HepG2 (cell line): ENCODE measurements at regions not wholly inside any gene's neighbourhood (a gene's known extent, or its start where the extent isn't known, plus 50 kb on each side); places are given as distances from the start of the nearest gene placed in this dataset.

Experiments used
- HNF4A ChIP-seq: sonication (generic); formaldehyde crosslinking; IDR thresholded peaks from 2 replicates; pipeline ENCODE4 v1.4.0; 2020; ENCODE audit warnings: missing genetic modification reagents
- KDM5A ChIP-seq: fragments of 200-600 bp; sonication (generic); IDR thresholded peaks from 2 replicates; pipeline ENCODE4 v1.7.0; 2018; ENCODE audit warnings: antibody characterized with exemption, mild to moderate bottlenecking, low read length, borderline replicate concordance
- NFRKB ChIP-seq: fragments of 450-650 bp; IDR thresholded peaks from 2 replicates; pipeline ENCODE4 v1.6.1; 2017
- PHB2 ChIP-seq: fragments of 450-650 bp; IDR thresholded peaks from 2 replicates; pipeline ENCODE4 v1.6.1; 2018; ENCODE audit not compliant: partially characterized antibody
- RAD21 ChIP-seq: fragments of 450-650 bp; formaldehyde crosslinking; IDR thresholded peaks from 2 replicates; pipeline ENCODE4 v1.5.0; 2020; ENCODE audit warnings: mild to moderate bottlenecking
- SOX5 ChIP-seq: IDR thresholded peaks from 2 replicates; pipeline ENCODE4 v1.6.1; 2016; ENCODE audit warnings: borderline replicate concordance
- TCF7 ChIP-seq: sonication (generic); IDR thresholded peaks from 2 replicates; pipeline ENCODE4 v1.6.1; 2016; ENCODE audit warnings: antibody characterized with exemption, low read depth
- ZFP36 ChIP-seq: fragments of 150-350 bp; IDR thresholded peaks from 2 replicates; pipeline ENCODE4 v1.6.1; 2018; ENCODE audit warnings: borderline replicate concordance, low read length, low read depth; ENCODE audit not compliant: partially characterized antibody
- TF ChIP-seq, protein P1 (sequence below): sonication (generic); formaldehyde crosslinking; IDR thresholded peaks from 2 replicates; pipeline ENCODE4 v1.5.0; 2020; ENCODE audit warnings: mild to moderate bottlenecking, missing genetic modification reagents, moderate library complexity
- TF ChIP-seq, protein P2 (sequence below): sonication (generic); formaldehyde crosslinking; IDR thresholded peaks from 2 replicates; pipeline ENCODE4 v1.4.0; 2020; ENCODE audit warnings: missing genetic modification reagents
- TF ChIP-seq, protein P3 (sequence below): fragments of 450-650 bp; IDR thresholded peaks from 2 replicates; pipeline ENCODE4 v1.6.1; 2017; ENCODE audit warnings: mild to moderate bottlenecking
- TF ChIP-seq, protein P4 (sequence below): sonication (generic); formaldehyde crosslinking; conservative IDR thresholded peaks from 2 replicates; pipeline ENCODE4 v1.4.0; 2020; ENCODE audit warnings: missing genetic modification reagents

DNA sequence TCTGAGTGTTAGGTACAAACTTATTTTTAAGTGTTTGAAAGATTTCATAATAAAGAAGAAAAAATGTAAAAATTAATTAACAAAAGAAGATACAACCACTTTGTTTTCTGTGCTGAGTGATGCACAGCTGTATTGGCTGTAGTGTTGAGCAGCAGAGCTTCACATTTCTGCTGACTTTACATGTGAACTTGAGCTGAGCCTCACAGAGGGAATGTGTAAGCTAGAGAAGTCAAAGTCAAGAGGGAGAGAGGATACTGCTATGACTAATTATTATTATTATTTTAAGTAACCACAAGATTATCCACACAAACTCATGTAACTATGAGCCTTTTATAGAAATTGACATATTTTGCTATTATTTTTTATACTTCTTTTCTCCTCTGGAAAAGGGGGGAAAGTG lies 159.1 kb upstream of the ZSWIM2 start:
- TF ChIP-seq TCF7 = no peak
- no peak for TF ChIP-seq PHB2
- TF ChIP-seq NFRKB = no peak
- TF ChIP-seq KDM5A = no peak
- TF ChIP-seq, protein P1, sequence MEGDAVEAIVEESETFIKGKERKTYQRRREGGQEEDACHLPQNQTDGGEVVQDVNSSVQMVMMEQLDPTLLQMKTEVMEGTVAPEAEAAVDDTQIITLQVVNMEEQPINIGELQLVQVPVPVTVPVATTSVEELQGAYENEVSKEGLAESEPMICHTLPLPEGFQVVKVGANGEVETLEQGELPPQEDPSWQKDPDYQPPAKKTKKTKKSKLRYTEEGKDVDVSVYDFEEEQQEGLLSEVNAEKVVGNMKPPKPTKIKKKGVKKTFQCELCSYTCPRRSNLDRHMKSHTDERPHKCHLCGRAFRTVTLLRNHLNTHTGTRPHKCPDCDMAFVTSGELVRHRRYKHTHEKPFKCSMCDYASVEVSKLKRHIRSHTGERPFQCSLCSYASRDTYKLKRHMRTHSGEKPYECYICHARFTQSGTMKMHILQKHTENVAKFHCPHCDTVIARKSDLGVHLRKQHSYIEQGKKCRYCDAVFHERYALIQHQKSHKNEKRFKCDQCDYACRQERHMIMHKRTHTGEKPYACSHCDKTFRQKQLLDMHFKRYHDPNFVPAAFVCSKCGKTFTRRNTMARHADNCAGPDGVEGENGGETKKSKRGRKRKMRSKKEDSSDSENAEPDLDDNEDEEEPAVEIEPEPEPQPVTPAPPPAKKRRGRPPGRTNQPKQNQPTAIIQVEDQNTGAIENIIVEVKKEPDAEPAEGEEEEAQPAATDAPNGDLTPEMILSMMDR (CRISPR knock-in tag) = no peak
- no peak for TF ChIP-seq ZFP36
- TF ChIP-seq, protein P2, sequence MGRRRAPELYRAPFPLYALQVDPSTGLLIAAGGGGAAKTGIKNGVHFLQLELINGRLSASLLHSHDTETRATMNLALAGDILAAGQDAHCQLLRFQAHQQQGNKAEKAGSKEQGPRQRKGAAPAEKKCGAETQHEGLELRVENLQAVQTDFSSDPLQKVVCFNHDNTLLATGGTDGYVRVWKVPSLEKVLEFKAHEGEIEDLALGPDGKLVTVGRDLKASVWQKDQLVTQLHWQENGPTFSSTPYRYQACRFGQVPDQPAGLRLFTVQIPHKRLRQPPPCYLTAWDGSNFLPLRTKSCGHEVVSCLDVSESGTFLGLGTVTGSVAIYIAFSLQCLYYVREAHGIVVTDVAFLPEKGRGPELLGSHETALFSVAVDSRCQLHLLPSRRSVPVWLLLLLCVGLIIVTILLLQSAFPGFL (CRISPR knock-in tag) = no peak
- TF ChIP-seq SOX5 (CRISPR knock-in tag) = no peak
- no peak for TF ChIP-seq RAD21 (CRISPR knock-in tag)
- TF ChIP-seq, protein P3, sequence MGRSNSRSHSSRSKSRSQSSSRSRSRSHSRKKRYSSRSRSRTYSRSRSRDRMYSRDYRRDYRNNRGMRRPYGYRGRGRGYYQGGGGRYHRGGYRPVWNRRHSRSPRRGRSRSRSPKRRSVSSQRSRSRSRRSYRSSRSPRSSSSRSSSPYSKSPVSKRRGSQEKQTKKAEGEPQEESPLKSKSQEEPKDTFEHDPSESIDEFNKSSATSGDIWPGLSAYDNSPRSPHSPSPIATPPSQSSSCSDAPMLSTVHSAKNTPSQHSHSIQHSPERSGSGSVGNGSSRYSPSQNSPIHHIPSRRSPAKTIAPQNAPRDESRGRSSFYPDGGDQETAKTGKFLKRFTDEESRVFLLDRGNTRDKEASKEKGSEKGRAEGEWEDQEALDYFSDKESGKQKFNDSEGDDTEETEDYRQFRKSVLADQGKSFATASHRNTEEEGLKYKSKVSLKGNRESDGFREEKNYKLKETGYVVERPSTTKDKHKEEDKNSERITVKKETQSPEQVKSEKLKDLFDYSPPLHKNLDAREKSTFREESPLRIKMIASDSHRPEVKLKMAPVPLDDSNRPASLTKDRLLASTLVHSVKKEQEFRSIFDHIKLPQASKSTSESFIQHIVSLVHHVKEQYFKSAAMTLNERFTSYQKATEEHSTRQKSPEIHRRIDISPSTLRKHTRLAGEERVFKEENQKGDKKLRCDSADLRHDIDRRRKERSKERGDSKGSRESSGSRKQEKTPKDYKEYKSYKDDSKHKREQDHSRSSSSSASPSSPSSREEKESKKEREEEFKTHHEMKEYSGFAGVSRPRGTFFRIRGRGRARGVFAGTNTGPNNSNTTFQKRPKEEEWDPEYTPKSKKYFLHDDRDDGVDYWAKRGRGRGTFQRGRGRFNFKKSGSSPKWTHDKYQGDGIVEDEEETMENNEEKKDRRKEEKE = no peak
- no peak for TF ChIP-seq HNF4A (CRISPR knock-in tag)
- TF ChIP-seq, protein P4, sequence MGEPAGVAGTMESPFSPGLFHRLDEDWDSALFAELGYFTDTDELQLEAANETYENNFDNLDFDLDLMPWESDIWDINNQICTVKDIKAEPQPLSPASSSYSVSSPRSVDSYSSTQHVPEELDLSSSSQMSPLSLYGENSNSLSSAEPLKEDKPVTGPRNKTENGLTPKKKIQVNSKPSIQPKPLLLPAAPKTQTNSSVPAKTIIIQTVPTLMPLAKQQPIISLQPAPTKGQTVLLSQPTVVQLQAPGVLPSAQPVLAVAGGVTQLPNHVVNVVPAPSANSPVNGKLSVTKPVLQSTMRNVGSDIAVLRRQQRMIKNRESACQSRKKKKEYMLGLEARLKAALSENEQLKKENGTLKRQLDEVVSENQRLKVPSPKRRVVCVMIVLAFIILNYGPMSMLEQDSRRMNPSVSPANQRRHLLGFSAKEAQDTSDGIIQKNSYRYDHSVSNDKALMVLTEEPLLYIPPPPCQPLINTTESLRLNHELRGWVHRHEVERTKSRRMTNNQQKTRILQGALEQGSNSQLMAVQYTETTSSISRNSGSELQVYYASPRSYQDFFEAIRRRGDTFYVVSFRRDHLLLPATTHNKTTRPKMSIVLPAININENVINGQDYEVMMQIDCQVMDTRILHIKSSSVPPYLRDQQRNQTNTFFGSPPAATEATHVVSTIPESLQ (CRISPR knock-in tag) = no peak
